ENCODE measurements at regions not wholly inside any gene's neighbourhood (a gene's known extent, or its start where the extent isn't known, plus 50 kb on each side); places are given as distances from the start of the nearest gene placed in this dataset.

- DNase-seq, result no peak
Observed at GRCh38 chr6:77403424-77403823, 59.9 kb downstream of the HTR1B start.

- DNase-seq, result no peak
Observed at GRCh38 chr6:77401231-77401630, 62.1 kb downstream of the HTR1B start.

GRCh38 chr6:77397561-77397960 lies 65.7 kb downstream of the HTR1B start:
- DNase-seq, result no peak

- DNase-seq, result no peak
Observed at GRCh38 chr6:77389402-77389801, 73.9 kb downstream of the HTR1B start.

GRCh38 chr6:77383026-77383425 lies 80.3 kb downstream of the HTR1B start:
- no peak for DNase-seq

- DNase-seq, result peak; percentile 4 to 46
Observed at GRCh38 chr6:77373955-77374354, 89.3 kb downstream of the HTR1B start.

GRCh38 chr6:77371748-77372147 lies 91.5 kb downstream of the HTR1B start:
- DNase-seq, result no peak

GRCh38 chr6:77368660-77369313 lies 94.5 kb downstream of the HTR1B start:
- no peak for DNase-seq

- no peak for DNase-seq
Observed at GRCh38 chr6:77366798-77367197, 96.5 kb downstream of the HTR1B start.

GRCh38 chr6:77363702-77364101 lies 99.6 kb downstream of the HTR1B start:
- no peak for DNase-seq

- no peak for DNase-seq
Observed at GRCh38 chr6:77362055-77362454, 101.2 kb downstream of the HTR1B start.

GRCh38 chr6:77361018-77361417 lies 102.3 kb downstream of the HTR1B start:
- DNase-seq, result no peak

- DNase-seq, result no peak
Observed at GRCh38 chr6:77356821-77357220, 106.5 kb downstream of the HTR1B start.

GRCh38 chr6:77354581-77354980 lies 108.7 kb downstream of the HTR1B start:
- no peak for DNase-seq

- no peak for DNase-seq
Observed at GRCh38 chr6:77353129-77353528, 110.2 kb downstream of the HTR1B start.

GRCh38 chr6:77341058-77341986 lies 122.0 kb downstream of the HTR1B start:
- no peak for DNase-seq

GRCh38 chr6:77340331-77340730 lies 123.0 kb downstream of the HTR1B start:
- no peak for DNase-seq

- no peak for DNase-seq
Observed at GRCh38 chr6:77339926-77340325, 123.4 kb downstream of the HTR1B start.

GRCh38 chr6:77337392-77337791 lies 125.9 kb downstream of the HTR1B start:
- DNase-seq, result no peak

GRCh38 chr6:77334093-77334492 lies 129.2 kb downstream of the HTR1B start:
- DNase-seq, result no peak

GRCh38 chr6:77332915-77333623 lies 130.2 kb downstream of the HTR1B start:
- no peak for DNase-seq

GRCh38 chr6:77326711-77327110 lies 136.6 kb downstream of the HTR1B start:
- DNase-seq, result no peak

GRCh38 chr6:77326029-77326428 lies 137.3 kb downstream of the HTR1B start:
- DNase-seq, result no peak

- DNase-seq, result no peak
Observed at GRCh38 chr6:77324866-77325265, 138.4 kb downstream of the HTR1B start.
